SU-DHL-6 (cell line): ENCODE measurements at regions not wholly inside any gene's neighbourhood (a gene's known extent, or its start where the extent isn't known, plus 50 kb on each side); places are given as distances from the start of the nearest gene placed in this dataset.

Source experiments
- CTCF ChIP-seq: fragments of 200-600 bp; sonication (generic); IDR thresholded peaks from one replicate; pipeline ENCODE4 v1.5.1; 2017; ENCODE audit warnings: antibody characterized with exemption, mild to moderate bottlenecking, low read length, moderate library complexity; ENCODE audit not compliant: insufficient read depth, poor library complexity, severe bottlenecking
- EZH2phosphoT487 ChIP-seq: fragments of 200-600 bp; sonication (generic), shearing (Covaris generic); conservative IDR thresholded peaks from 2 replicates; pipeline ENCODE4 v1.6.1; 2018; ENCODE audit warnings: mild to moderate bottlenecking, antibody characterized with exemption, low read length, moderate library complexity, mixed read lengths

DNA sequence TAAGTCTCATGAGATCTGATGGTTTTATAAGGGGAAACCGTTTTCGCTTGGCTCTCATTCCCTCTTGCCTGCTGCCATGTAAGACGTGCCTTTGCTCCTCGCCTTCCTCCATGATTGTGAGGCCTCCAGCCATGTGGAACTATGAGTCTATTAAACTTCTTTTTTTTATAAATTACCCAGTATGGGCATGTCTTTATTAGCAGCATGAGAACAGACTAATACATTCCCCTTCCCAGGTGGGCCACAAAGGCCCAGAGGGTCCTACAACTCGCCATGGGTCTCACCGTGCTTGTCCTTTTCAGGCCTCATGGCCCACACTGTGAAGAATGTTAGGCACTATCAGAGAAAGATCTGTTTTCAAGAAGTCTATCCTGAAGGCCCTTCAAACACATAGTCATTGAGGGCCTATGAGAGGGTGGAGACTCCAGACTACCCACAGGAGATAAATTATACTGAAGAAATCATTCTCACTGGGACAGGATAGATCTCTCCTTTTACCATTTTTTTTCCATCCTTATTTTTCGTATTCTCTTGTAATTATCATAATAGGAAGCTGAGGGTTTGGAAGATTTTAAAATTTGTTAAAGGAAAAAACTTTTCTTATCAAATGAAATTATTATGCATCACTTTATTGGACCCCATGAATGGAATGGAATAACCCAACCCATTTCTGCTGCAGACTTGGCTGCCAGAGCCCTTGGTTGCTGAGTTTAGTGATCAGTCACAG is 57.2 kb upstream of the EPCAM start:
- TF ChIP-seq CTCF (no peak), EZH2phosphoT487 (no peak)
